PC-9 (cell line): ENCODE measurements at regions not wholly inside any gene's neighbourhood (a gene's known extent, or its start where the extent isn't known, plus 50 kb on each side); places are given as distances from the start of the nearest gene placed in this dataset.

Source experiments
- CTCF ChIP-seq: fragments of 200-600 bp; sonication (generic); conservative IDR thresholded peaks from 2 replicates; pipeline ENCODE4 v1.6.1; 2017; ENCODE audit warnings: mixed run types, antibody characterized with exemption, mild to moderate bottlenecking, moderate library complexity
- EZH2 ChIP-seq: fragments of 200-600 bp; sonication (generic); IDR thresholded peaks from 2 replicates; pipeline ENCODE4 v1.8.0; 2017; ENCODE audit warnings: antibody characterized with exemption, low read depth

- TF ChIP-seq CTCF: no peak
- TF ChIP-seq EZH2: no peak
Observed at GRCh38 chr4:163017135-163017534, 149.6 kb downstream of the NAF1 start.
